ENCODE measurements at regions not wholly inside any gene's neighbourhood (a gene's known extent, or its start where the extent isn't known, plus 50 kb on each side); places are given as distances from the start of the nearest gene placed in this dataset.

DNA sequence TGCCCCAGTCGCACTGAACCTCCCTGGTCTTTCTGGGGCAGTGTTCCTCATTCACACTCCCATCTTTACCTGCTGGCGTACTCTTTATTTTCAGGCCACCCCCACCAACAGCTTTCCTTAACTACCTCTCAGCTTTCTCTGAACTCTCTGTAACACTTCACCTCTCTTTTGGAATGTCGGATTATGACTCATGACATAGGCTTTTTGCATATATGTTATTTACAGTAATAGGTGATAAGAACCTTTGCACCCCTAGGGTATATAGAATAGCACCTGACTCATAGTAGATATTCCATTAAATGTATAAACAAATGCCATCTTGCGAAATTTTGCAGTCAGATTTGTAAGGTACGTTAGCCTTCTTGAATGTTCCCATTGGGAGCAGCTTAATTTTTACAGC, 52.9 kb upstream of the MIER3 start:
- TF ChIP-seq, protein P1, sequence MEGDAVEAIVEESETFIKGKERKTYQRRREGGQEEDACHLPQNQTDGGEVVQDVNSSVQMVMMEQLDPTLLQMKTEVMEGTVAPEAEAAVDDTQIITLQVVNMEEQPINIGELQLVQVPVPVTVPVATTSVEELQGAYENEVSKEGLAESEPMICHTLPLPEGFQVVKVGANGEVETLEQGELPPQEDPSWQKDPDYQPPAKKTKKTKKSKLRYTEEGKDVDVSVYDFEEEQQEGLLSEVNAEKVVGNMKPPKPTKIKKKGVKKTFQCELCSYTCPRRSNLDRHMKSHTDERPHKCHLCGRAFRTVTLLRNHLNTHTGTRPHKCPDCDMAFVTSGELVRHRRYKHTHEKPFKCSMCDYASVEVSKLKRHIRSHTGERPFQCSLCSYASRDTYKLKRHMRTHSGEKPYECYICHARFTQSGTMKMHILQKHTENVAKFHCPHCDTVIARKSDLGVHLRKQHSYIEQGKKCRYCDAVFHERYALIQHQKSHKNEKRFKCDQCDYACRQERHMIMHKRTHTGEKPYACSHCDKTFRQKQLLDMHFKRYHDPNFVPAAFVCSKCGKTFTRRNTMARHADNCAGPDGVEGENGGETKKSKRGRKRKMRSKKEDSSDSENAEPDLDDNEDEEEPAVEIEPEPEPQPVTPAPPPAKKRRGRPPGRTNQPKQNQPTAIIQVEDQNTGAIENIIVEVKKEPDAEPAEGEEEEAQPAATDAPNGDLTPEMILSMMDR (IDR thresholded peaks at IDR 0.05): no peak
- TF ChIP-seq POLR2A (IDR thresholded peaks at IDR 0.05): no peak
